ENCODE measurements at regions not wholly inside any gene's neighbourhood (a gene's known extent, or its start where the extent isn't known, plus 50 kb on each side); places are given as distances from the start of the nearest gene placed in this dataset.

DNA sequence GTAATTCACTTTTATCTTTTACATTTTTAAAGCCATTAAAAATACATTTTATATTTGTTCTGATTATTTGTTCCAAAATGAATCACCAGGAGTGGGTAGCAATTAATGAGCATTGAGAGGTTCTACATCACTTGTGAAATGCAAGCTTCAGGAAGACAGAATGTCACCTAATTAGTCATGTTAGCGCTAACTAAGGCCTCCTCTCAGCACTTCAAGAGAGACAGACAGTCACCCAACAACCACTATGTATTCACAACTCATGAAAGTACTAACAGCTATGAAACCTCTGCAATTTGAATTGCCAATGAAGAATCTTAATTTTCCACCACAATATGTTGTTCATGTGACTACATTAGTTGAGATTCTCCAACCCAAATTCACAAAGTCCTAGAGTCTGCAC is 611.0 kb downstream of the KCNJ3 start:
- Histone ChIP-seq H3K27me3 (ENCODE audit: insufficient read depth, low read length) (no peaks in the 10 kb centered on the region), H3K4me3 (ENCODE audit: low read length) (no peak overlapping the region), H3K36me3 (ENCODE audit: insufficient read depth, low read length) (no peaks in the 10 kb centered on the region), H3K9ac (ENCODE audit: low read depth, low read length) (no peak overlapping the region), H3K4me1 (ENCODE audit: insufficient read depth, low read length) (no peaks in the 10 kb centered on the region), H3K9me3 (ENCODE audit: insufficient read depth, low read depth, low read length) (no peaks in the 10 kb centered on the region), H3K27ac (ENCODE audit: low read depth, low read length) (no peak overlapping the region)
- WGBS = 97% methylated on average over 1 of the region's 1 CpG

GRCh38 chr2:155308367-155309009 is 610.0 kb downstream of the KCNJ3 start:
- Histone ChIP-seq H3K4me1 (ENCODE audit: insufficient read depth, low read length) (no peaks in the 10 kb centered on the region), H3K9ac (ENCODE audit: low read depth, low read length) (no peak overlapping the region), H3K27ac (ENCODE audit: low read depth, low read length) (no peak overlapping the region), H3K36me3 (ENCODE audit: insufficient read depth, low read length) (no peaks in the 10 kb centered on the region), H3K4me3 (ENCODE audit: low read length) (no peak overlapping the region), H3K9me3 (ENCODE audit: insufficient read depth, low read depth, low read length) (no peaks in the 10 kb centered on the region), H3K27me3 (ENCODE audit: insufficient read depth, low read length) (no peaks in the 10 kb centered on the region)
- WGBS = 97% methylated on average over 1 of the region's 1 CpG

GRCh38 chr2:155301221-155301620 is 602.7 kb downstream of the KCNJ3 start:
- Histone ChIP-seq H3K9ac (ENCODE audit: low read depth, low read length) (no peak overlapping the region), H3K27me3 (ENCODE audit: insufficient read depth, low read length) (no peaks in the 10 kb centered on the region), H3K27ac (ENCODE audit: low read depth, low read length) (no peak overlapping the region), H3K36me3 (ENCODE audit: insufficient read depth, low read length) (no peaks in the 10 kb centered on the region), H3K9me3 (ENCODE audit: insufficient read depth, low read depth, low read length) (no peaks in the 10 kb centered on the region), H3K4me3 (ENCODE audit: low read length) (no peak overlapping the region), H3K4me1 (ENCODE audit: insufficient read depth, low read length) (no peaks in the 10 kb centered on the region)

GRCh38 chr2:155298001-155298400 is 599.5 kb downstream of the KCNJ3 start:
- Histone ChIP-seq H3K9ac (ENCODE audit: low read depth, low read length) (no peak overlapping the region), H3K27me3 (ENCODE audit: insufficient read depth, low read length) (no peaks in the 10 kb centered on the region), H3K36me3 (ENCODE audit: insufficient read depth, low read length) (no peaks in the 10 kb centered on the region), H3K4me1 (ENCODE audit: insufficient read depth, low read length) (no peaks in the 10 kb centered on the region), H3K27ac (ENCODE audit: low read depth, low read length) (no peak overlapping the region), H3K9me3 (ENCODE audit: insufficient read depth, low read depth, low read length) (no peaks in the 10 kb centered on the region), H3K4me3 (ENCODE audit: low read length) (no peak overlapping the region)
- 100% methylated on average over 1 of the region's 1 CpG for WGBS

GRCh38 chr2:155294358-155294757 is 595.9 kb downstream of the KCNJ3 start:
- H3K9me3 ChIP-seq (ENCODE audit: insufficient read depth, low read depth, low read length) = no peaks in the 10 kb centered on the region
- WGBS = no CpG with 5 or more reads among the region's 1 CpG
- H3K36me3 ChIP-seq (ENCODE audit: insufficient read depth, low read length) = no peaks in the 10 kb centered on the region
- no peaks in the 10 kb centered on the region for H3K4me1 ChIP-seq (ENCODE audit: insufficient read depth, low read length)
- no peaks in the 10 kb centered on the region for H3K27me3 ChIP-seq (ENCODE audit: insufficient read depth, low read length)
- H3K9ac ChIP-seq (ENCODE audit: low read depth, low read length) = no peak overlapping the region
- no peak overlapping the region for H3K4me3 ChIP-seq (ENCODE audit: low read length)
- no peak overlapping the region for H3K27ac ChIP-seq (ENCODE audit: low read depth, low read length)

- H3K27me3 ChIP-seq (ENCODE audit: insufficient read depth, low read length) = no peaks in the 10 kb centered on the region
- 96% methylated on average over 7 of the region's 7 CpGs for WGBS
These were observed 583.4 kb downstream of the KCNJ3 start for GRCh38 chr2:155281907-155282306.

GRCh38 chr2:155273323-155273722 is 574.8 kb downstream of the KCNJ3 start:
- Histone ChIP-seq H3K4me3 (ENCODE audit: low read length) (no peak overlapping the region), H3K9me3 (ENCODE audit: insufficient read depth, low read depth, low read length) (no peaks in the 10 kb centered on the region), H3K36me3 (ENCODE audit: insufficient read depth, low read length) (no peaks in the 10 kb centered on the region), H3K4me1 (ENCODE audit: insufficient read depth, low read length) (no peaks in the 10 kb centered on the region), H3K27ac (ENCODE audit: low read depth, low read length) (no peak overlapping the region), H3K9ac (ENCODE audit: low read depth, low read length) (no peak overlapping the region), H3K27me3 (ENCODE audit: insufficient read depth, low read length) (no peaks in the 10 kb centered on the region)
- over 99% methylated on average over 3 of the region's 3 CpGs for WGBS

More at GRCh38 chr2:155281907-155282306, 583.4 kb downstream of the KCNJ3 start:
- no peaks in the 10 kb centered on the region for H3K4me1 ChIP-seq (ENCODE audit: insufficient read depth, low read length)
- no peaks in the 10 kb centered on the region for H3K9me3 ChIP-seq (ENCODE audit: insufficient read depth, low read depth, low read length)
- H3K36me3 ChIP-seq (ENCODE audit: insufficient read depth, low read length) = no peaks in the 10 kb centered on the region
- H3K4me3 ChIP-seq (ENCODE audit: low read length) = no peak overlapping the region
- no peak overlapping the region for H3K9ac ChIP-seq (ENCODE audit: low read depth, low read length)
- no peak overlapping the region for H3K27ac ChIP-seq (ENCODE audit: low read depth, low read length)

DNA sequence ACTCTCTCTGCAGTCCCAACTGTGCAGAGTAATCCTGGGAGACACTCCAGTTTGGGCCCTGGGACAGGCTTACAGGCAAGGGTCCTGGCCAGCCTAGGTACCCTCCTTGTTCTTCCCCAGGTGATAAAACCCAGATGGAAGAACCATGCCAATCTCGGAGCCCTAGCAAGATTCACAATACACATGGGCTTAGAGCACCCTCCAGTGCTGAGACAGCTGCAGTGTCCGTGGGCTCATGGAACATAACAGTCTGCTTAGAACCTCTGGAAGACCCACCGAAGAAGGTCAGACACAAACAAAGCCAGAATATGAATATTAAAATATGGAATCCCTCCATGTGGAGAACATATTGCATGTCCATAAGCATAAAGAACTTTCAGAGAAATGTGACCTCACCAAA is 568.1 kb downstream of the KCNJ3 start:
- no peaks in the 10 kb centered on the region for H3K36me3 ChIP-seq (ENCODE audit: insufficient read depth, low read length)
- no peaks in the 10 kb centered on the region for H3K4me1 ChIP-seq (ENCODE audit: insufficient read depth, low read length)
- no peaks in the 10 kb centered on the region for H3K9me3 ChIP-seq (ENCODE audit: insufficient read depth, low read depth, low read length)
- H3K4me3 ChIP-seq (ENCODE audit: low read length) = no peak overlapping the region
- 80% methylated on average over 3 of the region's 3 CpGs for WGBS
- no peak overlapping the region for H3K9ac ChIP-seq (ENCODE audit: low read depth, low read length)
- H3K27me3 ChIP-seq (ENCODE audit: insufficient read depth, low read length) = no peaks in the 10 kb centered on the region
- H3K27ac ChIP-seq (ENCODE audit: low read depth, low read length) = no peak overlapping the region

GRCh38 chr2:155266109-155266508 is 567.6 kb downstream of the KCNJ3 start:
- Histone ChIP-seq H3K9me3 (ENCODE audit: insufficient read depth, low read depth, low read length) (no peaks in the 10 kb centered on the region), H3K27me3 (ENCODE audit: insufficient read depth, low read length) (no peaks in the 10 kb centered on the region), H3K9ac (ENCODE audit: low read depth, low read length) (no peak overlapping the region), H3K27ac (ENCODE audit: low read depth, low read length) (no peak overlapping the region), H3K4me1 (ENCODE audit: insufficient read depth, low read length) (no peaks in the 10 kb centered on the region), H3K36me3 (ENCODE audit: insufficient read depth, low read length) (no peaks in the 10 kb centered on the region), H3K4me3 (ENCODE audit: low read length) (no peak overlapping the region)
- 100% methylated on average over 1 of the region's 1 CpG for WGBS

- Histone ChIP-seq H3K4me3 (ENCODE audit: low read length) (no peak overlapping the region), H3K27me3 (ENCODE audit: insufficient read depth, low read length) (no peaks in the 10 kb centered on the region), H3K36me3 (ENCODE audit: insufficient read depth, low read length) (no peaks in the 10 kb centered on the region), H3K9ac (ENCODE audit: low read depth, low read length) (no peak overlapping the region), H3K27ac (ENCODE audit: low read depth, low read length) (no peak overlapping the region), H3K9me3 (ENCODE audit: insufficient read depth, low read depth, low read length) (no peaks in the 10 kb centered on the region), H3K4me1 (ENCODE audit: insufficient read depth, low read length) (no peaks in the 10 kb centered on the region)
- 93% methylated on average over 6 of the region's 6 CpGs for WGBS
These were observed 558.3 kb downstream of the KCNJ3 start for GRCh38 chr2:155256803-155257202.

DNA sequence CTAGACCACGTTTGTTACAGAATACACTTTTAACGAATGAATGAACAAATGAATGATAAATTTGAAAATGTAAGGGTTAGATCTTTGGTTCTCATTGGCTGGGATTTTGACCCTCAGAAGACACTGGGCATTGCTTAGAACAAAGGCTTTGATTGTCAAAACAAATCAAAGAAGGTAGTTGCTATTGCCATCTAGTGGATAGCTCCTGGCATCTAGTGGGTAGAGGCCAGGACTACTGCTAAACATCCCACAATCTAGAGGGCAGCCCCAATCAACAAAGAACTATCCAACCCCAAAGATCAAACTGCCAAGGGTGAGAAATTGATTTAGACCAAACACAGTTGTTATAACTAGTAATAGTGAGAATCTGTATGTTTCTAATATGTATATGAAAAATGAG is 552.3 kb downstream of the KCNJ3 start:
- no peaks in the 10 kb centered on the region for H3K27me3 ChIP-seq (ENCODE audit: insufficient read depth, low read length)
- no peak overlapping the region for H3K27ac ChIP-seq (ENCODE audit: low read depth, low read length)
- WGBS = 28% methylated on average over 2 of the region's 2 CpGs
- H3K9ac ChIP-seq (ENCODE audit: low read depth, low read length) = no peak overlapping the region
- H3K4me3 ChIP-seq (ENCODE audit: low read length) = no peak overlapping the region
- no peaks in the 10 kb centered on the region for H3K9me3 ChIP-seq (ENCODE audit: insufficient read depth, low read depth, low read length)
- H3K36me3 ChIP-seq (ENCODE audit: insufficient read depth, low read length) = no peaks in the 10 kb centered on the region
- H3K4me1 ChIP-seq (ENCODE audit: insufficient read depth, low read length) = no peaks in the 10 kb centered on the region

DNA sequence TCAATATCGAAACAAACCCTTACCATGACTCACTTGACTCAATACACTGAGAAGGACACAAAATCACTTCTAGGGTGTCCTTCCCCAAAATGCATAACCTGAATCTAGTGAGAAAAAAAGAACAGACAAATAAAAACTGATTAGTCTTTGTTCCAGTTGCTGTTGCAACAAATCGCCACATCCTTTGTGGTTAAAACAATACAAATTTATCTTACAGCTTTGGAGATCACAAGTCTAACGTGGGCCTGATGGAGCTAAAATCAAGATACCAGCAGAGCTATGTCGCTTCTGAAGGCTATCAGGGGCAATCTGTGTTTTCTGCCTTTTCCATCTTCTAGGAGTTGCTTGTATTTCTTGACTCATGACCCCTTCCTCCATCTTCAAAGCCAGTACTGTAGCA is 541.7 kb downstream of the KCNJ3 start:
- Histone ChIP-seq H3K4me3 (ENCODE audit: low read length) (no peak overlapping the region), H3K27ac (ENCODE audit: low read depth, low read length) (no peak overlapping the region), H3K9ac (ENCODE audit: low read depth, low read length) (no peak overlapping the region), H3K27me3 (ENCODE audit: insufficient read depth, low read length) (no peaks in the 10 kb centered on the region), H3K36me3 (ENCODE audit: insufficient read depth, low read length) (no peaks in the 10 kb centered on the region), H3K4me1 (ENCODE audit: insufficient read depth, low read length) (no peaks in the 10 kb centered on the region), H3K9me3 (ENCODE audit: insufficient read depth, low read depth, low read length) (no peaks in the 10 kb centered on the region)
- WGBS = 92% methylated on average over 4 of the region's 4 CpGs

Data from HUES64 (cell line).